ENCODE measurements at regions not wholly inside any gene's neighbourhood (a gene's known extent, or its start where the extent isn't known, plus 50 kb on each side); places are given as distances from the start of the nearest gene placed in this dataset.

- TF ChIP-seq POLR2A (IDR thresholded peaks at IDR 0.05) (no peak), CTCF (IDR thresholded peaks at IDR 0.05) (no peak), POLR2AphosphoS5 (IDR thresholded peaks at IDR 0.05) (no peak)
Measured at GRCh38 chr10:33817605-33818004, 483.1 kb upstream of the NRP1 start.

All from stomach (tissue), 4 donors.